AG09319 (cell line): ENCODE measurements at regions not wholly inside any gene's neighbourhood (a gene's known extent, or its start where the extent isn't known, plus 50 kb on each side); places are given as distances from the start of the nearest gene placed in this dataset.

Source experiments
- DNase-seq: peaks from one replicate; pipeline ENCODE4 v3.0.0-alpha.2; 2010; ENCODE audit warnings: low read depth; ENCODE audit errors: extremely low read depth
- CTCF ChIP-seq: IDR thresholded peaks from 2 replicates; pipeline ENCODE4 v1.5.1; 2011; ENCODE audit warnings: low read depth, mild to moderate bottlenecking, inconsistent platforms, low read length, moderate library complexity

DNA sequence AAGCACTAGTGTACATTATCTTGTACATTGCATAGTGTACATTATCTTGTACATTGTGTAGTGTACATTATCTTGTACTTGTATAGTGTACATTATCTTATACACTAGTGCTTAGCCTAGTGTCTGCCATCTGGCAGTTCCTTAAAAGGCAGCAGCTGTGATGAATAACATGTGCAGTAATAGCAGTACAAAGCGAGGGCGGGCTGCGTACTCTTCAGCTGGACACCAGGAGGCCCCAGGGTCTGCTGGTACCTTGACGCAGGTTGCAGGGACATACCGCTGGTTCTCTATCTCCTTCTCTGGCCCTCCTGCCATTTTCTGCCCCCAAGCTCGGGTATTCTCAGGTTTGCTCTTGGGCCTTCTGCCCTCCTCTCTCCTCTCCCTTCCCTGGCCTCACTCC, 149.6 kb downstream of the SEC16B start:
- no peak for TF ChIP-seq CTCF
- no peak for DNase-seq

DNA sequence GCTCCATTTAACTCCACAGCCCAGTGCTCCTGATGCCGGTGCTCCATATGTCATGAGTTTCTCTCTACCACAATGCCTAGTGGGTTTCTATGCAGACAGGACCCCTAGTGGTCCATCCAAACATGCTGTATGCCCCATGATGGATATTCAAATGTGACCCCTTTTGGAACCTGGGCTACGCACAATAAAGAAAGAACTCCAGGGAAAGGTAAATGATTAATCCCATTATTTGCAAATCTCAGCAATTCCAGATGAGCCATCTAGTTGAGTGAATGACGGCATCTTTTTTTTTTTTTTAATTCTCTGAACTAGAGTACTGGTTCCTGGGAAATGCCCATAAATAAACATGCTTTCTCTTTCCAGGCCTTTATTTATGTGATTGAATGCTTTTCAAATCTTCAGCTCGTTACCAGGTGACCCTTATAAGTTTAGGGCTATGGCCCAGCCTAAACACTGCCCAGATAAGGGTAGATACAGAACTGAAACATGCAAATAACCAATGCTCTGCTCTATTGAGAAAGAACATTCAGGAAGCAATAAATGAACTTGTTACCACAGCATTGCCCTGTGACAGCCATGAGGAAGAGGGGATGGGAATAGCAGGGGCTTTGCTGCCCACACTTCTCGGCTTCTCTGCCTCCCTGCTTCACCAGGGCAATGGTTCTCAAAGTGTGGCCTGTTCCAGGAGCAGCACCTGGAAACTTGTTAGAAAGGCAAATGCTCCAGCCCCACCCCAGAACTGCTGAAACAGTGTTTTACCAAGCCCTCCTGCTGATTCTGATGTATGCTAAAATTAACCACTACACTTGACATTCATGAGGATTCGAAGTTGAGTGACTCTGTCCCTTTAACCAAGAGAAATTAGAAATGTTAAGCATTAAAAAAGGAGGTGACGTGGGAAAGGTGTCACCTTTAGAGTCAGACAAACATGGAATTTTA, 151.7 kb downstream of the SEC16B start:
- no peak for TF ChIP-seq CTCF
- no peak for DNase-seq

- TF ChIP-seq CTCF = no peak
Observed at GRCh38 chr1:177812650-177813049, 157.2 kb downstream of the SEC16B start.

DNA sequence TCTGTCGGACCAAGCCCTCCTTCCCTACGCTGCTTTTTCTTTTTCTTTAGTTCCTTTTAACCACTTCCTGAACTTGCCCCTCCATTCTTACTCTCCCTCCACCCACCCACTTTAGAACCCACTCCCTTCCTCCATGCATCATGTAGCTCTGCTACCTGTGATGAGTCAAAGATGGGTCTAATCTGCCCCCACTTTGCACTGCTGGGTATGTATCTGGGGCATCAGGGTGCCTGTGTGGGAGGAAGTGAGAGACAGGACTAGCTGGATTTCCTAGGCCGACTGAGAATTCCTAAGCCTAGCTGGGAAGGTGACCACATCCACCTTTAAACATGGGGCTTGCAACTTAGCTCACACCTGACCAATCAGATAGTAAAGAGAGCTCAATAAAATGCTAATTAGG, 157.7 kb downstream of the SEC16B start:
- TF ChIP-seq CTCF = no peak
- no peak for DNase-seq

More at GRCh38 chr1:177812650-177813049, 157.2 kb downstream of the SEC16B start:
- no peak for DNase-seq

DNA sequence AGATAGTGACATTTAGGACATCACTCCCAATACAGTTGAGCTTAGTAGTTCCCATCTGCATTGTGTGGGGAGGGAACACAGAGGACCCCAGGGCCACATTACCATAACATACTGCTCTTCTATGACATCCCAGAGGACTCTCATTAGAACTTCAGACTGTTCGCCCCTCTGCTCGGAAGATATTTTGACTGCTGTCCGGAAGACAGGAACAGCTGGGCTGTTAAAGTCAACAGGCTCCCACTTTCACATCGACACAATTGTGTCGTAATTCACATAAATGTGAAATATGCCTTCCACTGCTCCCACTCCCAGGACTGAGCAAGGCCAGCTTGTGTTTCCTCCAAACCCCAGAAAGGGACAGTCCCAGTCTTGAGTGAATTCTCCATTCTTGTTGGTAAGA, 158.4 kb downstream of the SEC16B start:
- DNase-seq = no peak
- no peak for TF ChIP-seq CTCF

DNA sequence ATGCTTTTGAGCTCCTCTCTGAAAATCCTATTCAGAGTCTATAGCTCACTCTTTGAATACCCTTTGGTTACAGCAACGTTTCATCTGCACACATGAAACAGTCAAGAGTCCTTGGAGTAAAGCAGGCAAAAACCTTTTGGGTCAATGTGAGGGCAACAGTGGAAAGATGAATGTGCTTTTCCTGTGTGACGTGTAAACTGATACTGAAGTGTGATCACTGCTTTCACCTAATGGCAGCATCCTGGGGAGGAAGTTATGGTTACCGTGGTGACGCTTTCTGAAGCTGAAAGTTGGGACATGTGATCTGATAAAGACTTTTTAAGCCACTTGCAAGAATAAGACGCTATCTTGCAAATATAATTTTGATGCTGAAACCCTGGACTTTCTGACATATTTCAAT, 160.0 kb downstream of the SEC16B start:
- DNase-seq = no peak
- no peak for TF ChIP-seq CTCF

DNA sequence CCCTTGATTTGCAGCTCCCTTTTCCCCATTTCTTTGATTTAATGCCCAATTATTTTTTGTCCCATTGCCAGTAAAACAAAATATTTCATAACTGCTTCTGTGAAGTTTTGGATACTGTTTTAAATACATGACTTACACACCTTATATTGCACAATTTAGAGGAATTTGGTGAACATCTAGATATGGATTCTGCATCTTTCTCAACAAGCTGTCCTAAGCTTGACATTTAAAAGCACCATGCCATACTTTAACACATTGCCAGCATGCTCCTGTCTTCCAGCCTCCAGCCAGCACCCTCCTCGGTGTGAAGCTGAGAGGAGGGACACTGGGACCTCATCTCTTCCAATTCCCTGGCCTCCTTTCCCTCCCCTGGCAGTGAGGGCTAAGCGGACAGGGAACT, 167.6 kb downstream of the SEC16B start:
- no peak for DNase-seq
- TF ChIP-seq CTCF = no peak
